ENCODE measurements at regions not wholly inside any gene's neighbourhood (a gene's known extent, or its start where the extent isn't known, plus 50 kb on each side); places are given as distances from the start of the nearest gene placed in this dataset.
"Not testable (repeated sequence)": the region's sequence is repeated elsewhere in the genome, so short reads cannot be mapped to it uniquely, and the experiment has no call there.

DNA sequence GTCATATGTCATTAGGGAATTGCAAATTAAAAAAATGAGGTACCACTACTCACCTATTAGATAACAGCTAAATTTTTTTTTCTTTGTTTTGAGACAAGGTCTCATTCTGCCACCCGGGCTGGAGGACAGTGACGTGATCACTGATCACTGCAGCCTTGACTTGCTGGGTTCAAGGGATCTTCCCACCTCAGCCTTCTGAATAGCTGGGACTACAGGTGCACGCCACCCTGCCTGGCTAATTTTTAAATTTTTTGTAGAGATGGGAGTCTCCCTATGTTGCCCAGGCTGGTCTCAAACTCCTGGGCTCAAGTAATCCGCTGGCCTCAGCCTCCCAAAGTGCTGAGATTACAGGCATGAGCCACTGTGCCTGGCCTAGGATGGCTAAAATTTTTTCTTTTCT is 57.1 kb upstream of the NCOA3 start (continued):
- TF ChIP-seq, protein P1, sequence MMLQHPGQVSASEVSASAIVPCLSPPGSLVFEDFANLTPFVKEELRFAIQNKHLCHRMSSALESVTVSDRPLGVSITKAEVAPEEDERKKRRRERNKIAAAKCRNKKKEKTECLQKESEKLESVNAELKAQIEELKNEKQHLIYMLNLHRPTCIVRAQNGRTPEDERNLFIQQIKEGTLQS (IDR thresholded peaks at IDR 0.05): no peak
- no peak for TF ChIP-seq SP1 (IDR thresholded peaks at IDR 0.05)
- TF ChIP-seq FOXA1 (IDR thresholded peaks at IDR 0.05): no peak
- no peak for TF ChIP-seq HNF4G (IDR thresholded peaks at IDR 0.05)
- TF ChIP-seq, protein P2, sequence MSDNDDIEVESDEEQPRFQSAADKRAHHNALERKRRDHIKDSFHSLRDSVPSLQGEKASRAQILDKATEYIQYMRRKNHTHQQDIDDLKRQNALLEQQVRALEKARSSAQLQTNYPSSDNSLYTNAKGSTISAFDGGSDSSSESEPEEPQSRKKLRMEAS (IDR thresholded peaks at IDR 0.05): no peak
- no peak for TF ChIP-seq YY1 (IDR thresholded peaks at IDR 0.05)
- no peak for TF ChIP-seq EGR1 (IDR thresholded peaks at IDR 0.05; ENCODE audit: low read depth in 2 of 2)

DNA sequence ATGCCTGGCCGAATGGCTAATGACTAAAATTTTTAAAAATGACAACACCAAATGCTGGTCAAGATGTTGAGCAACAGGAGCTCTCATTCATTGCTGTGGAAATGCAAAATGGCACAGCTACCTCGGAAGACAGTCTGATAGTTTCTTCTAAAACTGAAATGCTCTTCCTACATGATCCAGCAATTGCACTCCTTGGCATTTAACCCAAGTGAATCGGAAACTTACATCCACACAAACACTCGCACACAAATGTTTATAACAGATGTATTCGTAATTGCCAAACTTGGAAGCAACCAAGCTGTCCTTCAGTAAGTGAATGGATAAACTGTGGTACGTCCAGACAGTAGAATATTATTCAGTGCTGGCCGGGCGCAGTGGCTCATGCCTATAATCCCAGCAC is 56.4 kb upstream of the NCOA3 start:
- no peaks in the 10 kb centered on the region for H3K27me3 ChIP-seq (ENCODE audit: control insufficient read depth in 4 of 4, insufficient read depth in 4 of 4, low read length in 3 of 4)
- H3K27ac ChIP-seq (ENCODE audit: low read depth in 1 of 2, low read length in 2 of 2): no peak overlapping the region
- H3K4me1 ChIP-seq (ENCODE audit: control insufficient read depth in 4 of 4, insufficient read depth in 4 of 4, low read length in 3 of 4): no peaks in the 10 kb centered on the region
- no peaks in the 10 kb centered on the region for H3K9me3 ChIP-seq (ENCODE audit: control insufficient read depth in 4 of 4, low read length in 3 of 4)
- DNase-seq (ENCODE audit: low spot score): no peak
- H3K9ac ChIP-seq (ENCODE audit: low read depth in 1 of 2, low read length in 2 of 2): no peak overlapping the region
- no peak overlapping the region for H3K4me3 ChIP-seq (ENCODE audit: low read depth in 1 of 3, low read length in 3 of 3)
- WGBS: 95% methylated on average over 8 of the region's 8 CpGs
- no peaks in the 10 kb centered on the region for H3K36me3 ChIP-seq (ENCODE audit: control insufficient read depth in 4 of 4, insufficient read depth in 3 of 4, low read depth in 1 of 4, low read length in 3 of 4)
- TF ChIP-seq JUND (IDR thresholded peaks at IDR 0.05): no peak
- no peak for TF ChIP-seq RAD21 (IDR thresholded peaks at IDR 0.05)
- TF ChIP-seq FOXA2 (IDR thresholded peaks at IDR 0.05): no peak
- TF ChIP-seq, protein P3, sequence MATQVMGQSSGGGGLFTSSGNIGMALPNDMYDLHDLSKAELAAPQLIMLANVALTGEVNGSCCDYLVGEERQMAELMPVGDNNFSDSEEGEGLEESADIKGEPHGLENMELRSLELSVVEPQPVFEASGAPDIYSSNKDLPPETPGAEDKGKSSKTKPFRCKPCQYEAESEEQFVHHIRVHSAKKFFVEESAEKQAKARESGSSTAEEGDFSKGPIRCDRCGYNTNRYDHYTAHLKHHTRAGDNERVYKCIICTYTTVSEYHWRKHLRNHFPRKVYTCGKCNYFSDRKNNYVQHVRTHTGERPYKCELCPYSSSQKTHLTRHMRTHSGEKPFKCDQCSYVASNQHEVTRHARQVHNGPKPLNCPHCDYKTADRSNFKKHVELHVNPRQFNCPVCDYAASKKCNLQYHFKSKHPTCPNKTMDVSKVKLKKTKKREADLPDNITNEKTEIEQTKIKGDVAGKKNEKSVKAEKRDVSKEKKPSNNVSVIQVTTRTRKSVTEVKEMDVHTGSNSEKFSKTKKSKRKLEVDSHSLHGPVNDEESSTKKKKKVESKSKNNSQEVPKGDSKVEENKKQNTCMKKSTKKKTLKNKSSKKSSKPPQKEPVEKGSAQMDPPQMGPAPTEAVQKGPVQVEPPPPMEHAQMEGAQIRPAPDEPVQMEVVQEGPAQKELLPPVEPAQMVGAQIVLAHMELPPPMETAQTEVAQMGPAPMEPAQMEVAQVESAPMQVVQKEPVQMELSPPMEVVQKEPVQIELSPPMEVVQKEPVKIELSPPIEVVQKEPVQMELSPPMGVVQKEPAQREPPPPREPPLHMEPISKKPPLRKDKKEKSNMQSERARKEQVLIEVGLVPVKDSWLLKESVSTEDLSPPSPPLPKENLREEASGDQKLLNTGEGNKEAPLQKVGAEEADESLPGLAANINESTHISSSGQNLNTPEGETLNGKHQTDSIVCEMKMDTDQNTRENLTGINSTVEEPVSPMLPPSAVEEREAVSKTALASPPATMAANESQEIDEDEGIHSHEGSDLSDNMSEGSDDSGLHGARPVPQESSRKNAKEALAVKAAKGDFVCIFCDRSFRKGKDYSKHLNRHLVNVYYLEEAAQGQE (IDR thresholded peaks at IDR 0.05): no peak
- no peak for TF ChIP-seq SP1 (IDR thresholded peaks at IDR 0.05)
- TF ChIP-seq EGR1 (IDR thresholded peaks at IDR 0.05; ENCODE audit: low read depth in 2 of 2): no peak
- no peak for TF ChIP-seq RXRA (IDR thresholded peaks at IDR 0.05)
- TF ChIP-seq FOXA1 (IDR thresholded peaks at IDR 0.05): no peak

DNA sequence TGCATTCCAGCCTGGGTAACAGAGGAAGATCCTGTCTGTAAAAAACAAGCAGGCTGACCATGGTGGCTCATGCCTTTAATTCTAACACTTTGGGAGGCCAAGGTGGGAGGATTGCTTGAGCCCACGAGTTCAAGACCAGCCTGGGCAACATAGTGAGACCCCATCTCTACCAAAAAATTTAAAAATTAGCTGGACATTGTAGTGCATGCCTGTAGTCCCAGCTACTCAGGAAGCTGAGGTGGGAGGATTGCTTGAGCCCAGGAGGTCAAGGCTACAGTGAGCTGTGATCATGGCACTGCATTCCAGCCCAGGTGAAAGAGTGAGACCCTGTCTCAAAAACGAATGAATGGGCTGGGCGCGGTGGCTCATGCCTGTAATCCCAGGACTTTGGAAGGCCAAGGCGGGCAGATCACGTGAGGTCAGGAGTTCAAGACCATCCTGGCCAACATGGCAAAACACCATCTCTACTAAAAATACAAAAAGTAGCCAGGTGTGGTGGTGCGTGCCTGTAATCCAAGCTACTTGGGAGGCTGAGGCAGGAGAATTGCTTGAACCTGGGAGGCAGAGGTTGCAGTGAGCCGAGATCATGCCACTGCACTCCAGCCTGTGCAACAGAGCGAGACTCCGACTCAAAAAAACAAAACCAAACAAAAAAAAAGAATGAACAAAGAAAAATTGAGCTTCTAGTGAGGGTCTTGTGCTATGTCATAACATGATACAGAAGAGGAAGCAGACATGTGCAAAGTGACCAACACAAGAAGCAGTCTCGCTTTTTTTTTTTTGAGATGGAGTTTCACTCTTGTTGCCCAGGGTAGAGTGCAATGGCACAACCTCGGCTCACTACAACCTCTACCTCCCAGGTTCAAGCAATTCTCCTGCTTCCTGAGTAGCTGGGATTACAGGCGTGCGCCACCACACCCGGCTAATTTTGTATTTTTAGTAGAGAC is 54.1 kb upstream of the NCOA3 start:
- H3K4me3 ChIP-seq (ENCODE audit: low read depth in 1 of 3, low read length in 3 of 3); H3K9ac ChIP-seq (ENCODE audit: low read depth in 1 of 2, low read length in 2 of 2); H3K27ac ChIP-seq (ENCODE audit: low read depth in 1 of 2, low read length in 2 of 2); H3K36me3 ChIP-seq (ENCODE audit: control insufficient read depth in 4 of 4, insufficient read depth in 3 of 4, low read depth in 1 of 4, low read length in 3 of 4); H3K4me1 ChIP-seq (ENCODE audit: control insufficient read depth in 4 of 4, insufficient read depth in 4 of 4, low read length in 3 of 4); H3K9me3 ChIP-seq (ENCODE audit: control insufficient read depth in 4 of 4, low read length in 3 of 4); DNase-seq (ENCODE audit: low spot score); H3K27me3 ChIP-seq (ENCODE audit: control insufficient read depth in 4 of 4, insufficient read depth in 4 of 4, low read length in 3 of 4): not testable (repeated sequence)
- WGBS: 95% methylated on average over 15 of the region's 15 CpGs

DNA sequence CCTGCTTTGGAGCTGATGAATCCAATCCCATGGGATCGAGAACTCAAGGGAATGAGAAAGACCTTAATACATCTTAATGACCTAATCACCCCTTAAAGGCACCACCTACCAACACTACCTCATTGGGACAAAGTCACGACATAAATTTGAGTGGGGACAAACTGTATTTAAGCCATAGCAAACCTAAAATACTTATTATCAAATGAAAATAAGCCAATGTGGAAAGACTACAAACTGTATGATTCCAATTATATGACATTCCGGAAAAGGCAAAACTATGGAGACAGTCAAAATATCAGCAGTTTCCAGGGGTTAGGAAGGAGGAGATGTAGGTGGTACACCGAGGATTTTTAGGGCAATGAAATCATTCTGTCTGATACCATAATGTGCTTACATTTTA is 53.3 kb upstream of the NCOA3 start:
- Histone ChIP-seq H3K27ac (ENCODE audit: low read depth in 1 of 2, low read length in 2 of 2) (no peak overlapping the region), H3K27me3 (ENCODE audit: control insufficient read depth in 4 of 4, insufficient read depth in 4 of 4, low read length in 3 of 4) (no peaks in the 10 kb centered on the region), H3K9ac (ENCODE audit: low read depth in 1 of 2, low read length in 2 of 2) (no peak overlapping the region), H3K9me3 (ENCODE audit: control insufficient read depth in 4 of 4, low read length in 3 of 4) (no peaks in the 10 kb centered on the region), H3K36me3 (ENCODE audit: control insufficient read depth in 4 of 4, insufficient read depth in 3 of 4, low read depth in 1 of 4, low read length in 3 of 4) (no peaks in the 10 kb centered on the region), H3K4me1 (ENCODE audit: control insufficient read depth in 4 of 4, insufficient read depth in 4 of 4, low read length in 3 of 4) (peaks cover 0 to 9% (median 2%) of the 10 kb centered on the region in 4 donors), H3K4me3 (ENCODE audit: low read depth in 1 of 3, low read length in 3 of 3) (no peak overlapping the region)
- TF ChIP-seq JUND (IDR thresholded peaks at IDR 0.05): no peak
- TF ChIP-seq HNF4A (conservative IDR thresholded peaks at IDR 0.05): no peak
- TF ChIP-seq FOXA2 (IDR thresholded peaks at IDR 0.05): no peak
- TF ChIP-seq NR2F2 (IDR thresholded peaks at IDR 0.05): no peak
- WGBS: 94% methylated on average over 4 of the region's 4 CpGs
- no peak for DNase-seq (ENCODE audit: low spot score)

Data from liver (tissue), 7 donors.